OCI-LY7 (cell line): ENCODE measurements at regions not wholly inside any gene's neighbourhood (a gene's known extent, or its start where the extent isn't known, plus 50 kb on each side); places are given as distances from the start of the nearest gene placed in this dataset.

Experiments used
- BruUV-seq: library from RNA; stranded (reverse); fragments of 400-500 nt; replicated peaks from 2 replicates; lab custom pipeline; 2021; lab: Mats Ljungman, UMichigan
- CTCF ChIA-PET: fragments of 300-600 bp; sonication (Branson Sonifier 250); formaldehyde crosslinking; loops from one replicate; lab custom pipeline; 2022; ENCODE audit warnings: antibody characterized with exemption; ENCODE audit not compliant: unreplicated experiment; lab: Charles Lee
- POLR2A ChIA-PET: fragments of 300-600 bp; sonication (Branson Sonifier 250); formaldehyde crosslinking; loops from one replicate; lab custom pipeline; 2022; ENCODE audit warnings: antibody characterized with exemption; lab: Charles Lee
- DNase-seq: peaks from one replicate; pipeline ENCODE4 v3.0.0-alpha.2; 2015; ENCODE audit warnings: low spot score
- H2AFZ ChIP-seq: fragments of 200-600 bp; sonication (generic), shearing (Covaris generic); 2 replicates; pipeline ENCODE4 v1.6.1; 2014; ENCODE audit warnings: mild to moderate bottlenecking, antibody characterized with exemption, low read length, moderate library complexity
- H3K27ac ChIP-seq: fragments of 200-600 bp; sonication (generic); 2 replicates; pipeline ENCODE4 v1.5.1; 2014; ENCODE audit warnings: mixed run types, low read depth, mild to moderate bottlenecking, moderate library complexity, low read length, inconsistent platforms; ENCODE audit not compliant: poor library complexity, severe bottlenecking
- H3K36me3 ChIP-seq: fragments of 200-600 bp; sonication (generic); 2 replicates; pipeline ENCODE4 v1.6.1; 2014; ENCODE audit warnings: mild to moderate bottlenecking, antibody characterized with exemption, low read length, moderate library complexity, mixed read lengths; ENCODE audit not compliant: insufficient read depth
- H3K4me1 ChIP-seq: fragments of 200-600 bp; sonication (generic); 2 replicates; pipeline ENCODE4 v1.5.1; 2014; ENCODE audit warnings: mild to moderate bottlenecking, low read length; ENCODE audit not compliant: insufficient read depth, poor library complexity, severe bottlenecking
- H3K4me2 ChIP-seq: fragments of 200-600 bp; sonication (generic); 2 replicates; pipeline ENCODE4 v1.6.1; 2014; ENCODE audit warnings: mild to moderate bottlenecking, low read length
- H3K4me3 ChIP-seq: fragments of 200-600 bp; sonication (generic); 2 replicates; pipeline ENCODE4 v1.5.1; 2014; ENCODE audit warnings: mild to moderate bottlenecking, low read depth, low read length; ENCODE audit not compliant: poor library complexity, severe bottlenecking
- H3K79me2 ChIP-seq: fragments of 200-600 bp; sonication (generic); 2 replicates; pipeline ENCODE4 v1.6.1; 2016; ENCODE audit warnings: low read depth, mild to moderate bottlenecking, low read length, moderate library complexity, mixed read lengths; ENCODE audit not compliant: insufficient read depth
- H3K9me2 ChIP-seq: fragments of 200-600 bp; sonication (generic); 2 replicates; pipeline ENCODE4 v1.6.1; 2016; ENCODE audit warnings: mild to moderate bottlenecking, low read length, mixed read lengths; ENCODE audit not compliant: insufficient read depth
- H3K9me3 ChIP-seq: fragments of 200-600 bp; sonication (generic); 2 replicates; pipeline ENCODE4 v1.6.1; 2014; ENCODE audit warnings: mild to moderate bottlenecking, mixed run types, low read length, mixed read lengths
- H4K20me1 ChIP-seq: fragments of 200-600 bp; sonication (generic); 2 replicates; pipeline ENCODE4 v1.6.1; 2014; ENCODE audit warnings: mild to moderate bottlenecking, antibody characterized with exemption, low read length, moderate library complexity, mixed read lengths; ENCODE audit not compliant: insufficient read depth
- EZH2phosphoT487 ChIP-seq: fragments of 200-600 bp; sonication (generic); IDR thresholded peaks from 2 replicates; pipeline ENCODE4 v1.6.1; 2018; ENCODE audit warnings: low read depth, borderline replicate concordance, mild to moderate bottlenecking, mixed run types, antibody characterized with exemption, low read length, moderate library complexity, mixed read lengths
- intact Hi-C: fragments of 100-400 bp; cut with micrococcal nuclease; formaldehyde crosslinking; loops from one replicate; pipeline ENCODE4 v1.10.0; 2022; ENCODE audit not compliant: unreplicated experiment
- TF ChIP-seq, protein P1 (sequence below): fragments of 200-600 bp; sonication (generic); conservative IDR thresholded peaks from 2 replicates; pipeline ENCODE4 v1.5.1; 2014; ENCODE audit warnings: mild to moderate bottlenecking, antibody characterized with exemption, low read length, moderate library complexity, mixed read lengths

DNA sequence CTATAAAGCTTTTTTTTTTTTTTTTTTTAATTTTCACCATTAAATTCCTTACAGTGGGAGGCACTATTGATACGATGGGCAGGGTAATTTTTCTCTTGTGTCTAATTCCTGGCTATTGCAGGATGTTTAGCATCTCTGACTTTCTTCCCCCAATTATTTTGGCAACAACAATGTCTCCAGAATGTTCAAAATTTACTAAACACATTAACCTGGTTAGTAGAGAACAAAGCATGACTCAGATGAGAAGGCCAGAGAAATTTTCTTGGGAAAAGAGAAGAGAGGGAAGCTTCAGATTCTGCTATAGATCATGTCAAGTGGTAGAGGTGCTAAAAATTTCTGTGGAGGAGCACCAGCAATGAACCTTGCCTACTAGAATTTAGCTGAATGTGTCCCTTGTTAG is 171.5 kb upstream of the PRICKLE1 start:
- Histone ChIP-seq H3K4me1 (no peaks in the 10 kb centered on the region), H3K9me3 (no peaks in the 10 kb centered on the region), H3K4me3 (no peak overlapping the region), H3K79me2 (no peaks in the 10 kb centered on the region), H3K9me2 (no peaks in the 10 kb centered on the region), H2AFZ (no peak overlapping the region), H3K36me3 (no peaks in the 10 kb centered on the region), H3K4me2 (no peak overlapping the region), H3K27ac (no peak overlapping the region), H4K20me1 (no peaks in the 10 kb centered on the region)
- no TSS peak for BruUV-seq
- DNase-seq, result no peak
- POLR2A ChIA-PET, result interaction anchor here (0.6 kb wide), 2 partner anchors 120 to 1568 kb away, joined by 3 read pairs; no protein-coding TSS in a partner anchor
- CTCF ChIA-PET, result no interaction called here
- TF ChIP-seq, protein P1, sequence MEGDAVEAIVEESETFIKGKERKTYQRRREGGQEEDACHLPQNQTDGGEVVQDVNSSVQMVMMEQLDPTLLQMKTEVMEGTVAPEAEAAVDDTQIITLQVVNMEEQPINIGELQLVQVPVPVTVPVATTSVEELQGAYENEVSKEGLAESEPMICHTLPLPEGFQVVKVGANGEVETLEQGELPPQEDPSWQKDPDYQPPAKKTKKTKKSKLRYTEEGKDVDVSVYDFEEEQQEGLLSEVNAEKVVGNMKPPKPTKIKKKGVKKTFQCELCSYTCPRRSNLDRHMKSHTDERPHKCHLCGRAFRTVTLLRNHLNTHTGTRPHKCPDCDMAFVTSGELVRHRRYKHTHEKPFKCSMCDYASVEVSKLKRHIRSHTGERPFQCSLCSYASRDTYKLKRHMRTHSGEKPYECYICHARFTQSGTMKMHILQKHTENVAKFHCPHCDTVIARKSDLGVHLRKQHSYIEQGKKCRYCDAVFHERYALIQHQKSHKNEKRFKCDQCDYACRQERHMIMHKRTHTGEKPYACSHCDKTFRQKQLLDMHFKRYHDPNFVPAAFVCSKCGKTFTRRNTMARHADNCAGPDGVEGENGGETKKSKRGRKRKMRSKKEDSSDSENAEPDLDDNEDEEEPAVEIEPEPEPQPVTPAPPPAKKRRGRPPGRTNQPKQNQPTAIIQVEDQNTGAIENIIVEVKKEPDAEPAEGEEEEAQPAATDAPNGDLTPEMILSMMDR, result no peak
- TF ChIP-seq EZH2phosphoT487, result no peak
- intact Hi-C loops, result no loop called here

DNA sequence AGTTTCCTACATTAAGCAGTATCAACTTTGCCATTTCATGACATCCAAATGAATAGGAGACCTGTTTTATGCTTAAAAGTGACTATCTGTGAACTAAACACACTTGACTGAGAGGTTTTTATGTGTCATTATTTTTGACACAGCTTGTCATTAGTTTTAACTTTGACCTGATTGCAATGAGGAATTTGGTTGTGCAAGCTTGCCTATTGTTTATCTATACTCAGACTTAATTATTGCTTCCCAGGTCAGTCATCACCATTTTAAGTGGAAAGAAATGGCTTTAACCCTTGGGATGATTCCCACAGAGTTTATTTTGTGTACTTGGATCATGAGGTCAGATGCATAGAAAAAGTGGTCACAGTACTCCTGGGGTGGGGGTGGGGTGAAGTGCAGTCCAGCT is 171.0 kb upstream of the PRICKLE1 start:
- Histone ChIP-seq H3K27ac (no peak overlapping the region), H3K79me2 (no peaks in the 10 kb centered on the region), H4K20me1 (no peaks in the 10 kb centered on the region), H3K9me2 (no peaks in the 10 kb centered on the region), H3K4me2 (no peak overlapping the region), H3K4me3 (no peak overlapping the region), H3K36me3 (no peaks in the 10 kb centered on the region), H3K4me1 (no peaks in the 10 kb centered on the region), H3K9me3 (no peaks in the 10 kb centered on the region), H2AFZ (no peak overlapping the region)
- BruUV-seq, result no TSS peak
- DNase-seq, result no peak
- intact Hi-C loops, result no loop called here
- TF ChIP-seq, protein P1, result no peak
- TF ChIP-seq EZH2phosphoT487, result no peak
- ChIA-PET CTCF (no interaction called here), POLR2A (interaction anchor here (0.6 kb wide), 3 partner anchors 119 to 1567 kb away, joined by 3 read pairs; no protein-coding TSS in a partner anchor)

DNA sequence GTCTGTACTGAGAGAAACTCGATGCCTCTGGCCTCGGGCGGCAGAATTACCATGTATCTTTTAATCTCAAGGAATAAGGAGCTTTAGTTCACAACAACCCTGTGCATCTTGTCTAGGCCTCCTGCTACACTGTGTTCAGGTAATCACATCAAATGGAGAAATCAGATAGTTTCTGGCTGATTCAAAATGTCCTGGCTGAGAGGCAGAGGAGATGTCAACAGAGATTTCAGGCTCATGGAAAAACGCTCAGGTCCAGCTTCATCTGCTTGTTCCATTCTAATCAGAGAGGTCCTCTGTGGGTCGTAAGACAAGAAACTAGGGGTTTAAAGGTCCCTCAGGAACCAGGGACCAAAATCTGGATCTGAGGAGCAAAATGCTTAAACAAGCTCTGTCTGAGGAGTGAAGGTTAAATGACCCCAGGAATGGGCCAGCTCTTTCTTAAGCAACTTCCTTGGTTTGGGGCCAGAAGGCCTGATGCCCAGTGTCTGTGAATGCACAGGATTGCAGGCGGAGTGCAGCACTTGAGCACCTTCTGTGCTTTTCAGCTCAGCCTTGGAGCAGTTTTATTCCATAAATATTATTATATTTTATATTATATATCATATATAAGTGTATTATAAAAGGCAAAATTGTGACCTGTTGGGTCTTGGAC is 170.2 kb upstream of the PRICKLE1 start:
- Histone ChIP-seq H2AFZ (no peak overlapping the region), H3K9me3 (no peaks in the 10 kb centered on the region), H3K36me3 (no peaks in the 10 kb centered on the region), H3K79me2 (no peaks in the 10 kb centered on the region), H3K4me3 (no peak overlapping the region), H3K9me2 (no peaks in the 10 kb centered on the region), H3K27ac (no peak overlapping the region), H4K20me1 (no peaks in the 10 kb centered on the region), H3K4me1 (no peaks in the 10 kb centered on the region), H3K4me2 (no peak overlapping the region)
- ChIA-PET CTCF (no interaction called here), POLR2A (no interaction called here)
- no TSS peak for BruUV-seq
- intact Hi-C loops, result no loop called here
- DNase-seq, result no peak
- TF ChIP-seq EZH2phosphoT487, result no peak
- TF ChIP-seq, protein P1, result no peak
